ENCODE measurements at regions not wholly inside any gene's neighbourhood (a gene's known extent, or its start where the extent isn't known, plus 50 kb on each side); places are given as distances from the start of the nearest gene placed in this dataset.
A peak's percentile ranks its signal among the peaks of the same experiment; 100 is the strongest.

- no peaks in the 10 kb centered on the region for H3K9me3 Mint-ChIP-seq
- no peaks in the 10 kb centered on the region for H3K79me2 ChIP-seq (replicated peaks; ENCODE audit: insufficient read depth)
- no peak for TF ChIP-seq ZNF331 (CRISPR knock-in tag; IDR thresholded peaks at IDR 0.05; ENCODE audit: low read depth)
- TF ChIP-seq EZH2phosphoT487 (IDR thresholded peaks at IDR 0.05; ENCODE audit: unreplicated experiment): no peak
- no peak for TF ChIP-seq ETS1 (IDR thresholded peaks at IDR 0.05)
- no peak for TF ChIP-seq NANOG (IDR thresholded peaks at IDR 0.05; ENCODE audit: borderline replicate concordance)
- TF ChIP-seq JUNB (IDR thresholded peaks at IDR 0.05; ENCODE audit: unreplicated experiment): no peak
- no peak for TF ChIP-seq POLR2AphosphoS5 (IDR thresholded peaks at IDR 0.05; ENCODE audit: low read depth)
- TF ChIP-seq EZH2 (IDR thresholded peaks at IDR 0.05; ENCODE audit: low read depth, unreplicated experiment): no peak
- TF ChIP-seq CTCF (conservative IDR thresholded peaks at IDR 0.05; ENCODE audit: low read depth in 2 of 2): no peak
- TF ChIP-seq ZNF462 (CRISPR knock-in tag; IDR thresholded peaks at IDR 0.05): no peak
- TF ChIP-seq ZNF114 (CRISPR knock-in tag; IDR thresholded peaks at IDR 0.05): no peak
- TF ChIP-seq, protein P1, sequence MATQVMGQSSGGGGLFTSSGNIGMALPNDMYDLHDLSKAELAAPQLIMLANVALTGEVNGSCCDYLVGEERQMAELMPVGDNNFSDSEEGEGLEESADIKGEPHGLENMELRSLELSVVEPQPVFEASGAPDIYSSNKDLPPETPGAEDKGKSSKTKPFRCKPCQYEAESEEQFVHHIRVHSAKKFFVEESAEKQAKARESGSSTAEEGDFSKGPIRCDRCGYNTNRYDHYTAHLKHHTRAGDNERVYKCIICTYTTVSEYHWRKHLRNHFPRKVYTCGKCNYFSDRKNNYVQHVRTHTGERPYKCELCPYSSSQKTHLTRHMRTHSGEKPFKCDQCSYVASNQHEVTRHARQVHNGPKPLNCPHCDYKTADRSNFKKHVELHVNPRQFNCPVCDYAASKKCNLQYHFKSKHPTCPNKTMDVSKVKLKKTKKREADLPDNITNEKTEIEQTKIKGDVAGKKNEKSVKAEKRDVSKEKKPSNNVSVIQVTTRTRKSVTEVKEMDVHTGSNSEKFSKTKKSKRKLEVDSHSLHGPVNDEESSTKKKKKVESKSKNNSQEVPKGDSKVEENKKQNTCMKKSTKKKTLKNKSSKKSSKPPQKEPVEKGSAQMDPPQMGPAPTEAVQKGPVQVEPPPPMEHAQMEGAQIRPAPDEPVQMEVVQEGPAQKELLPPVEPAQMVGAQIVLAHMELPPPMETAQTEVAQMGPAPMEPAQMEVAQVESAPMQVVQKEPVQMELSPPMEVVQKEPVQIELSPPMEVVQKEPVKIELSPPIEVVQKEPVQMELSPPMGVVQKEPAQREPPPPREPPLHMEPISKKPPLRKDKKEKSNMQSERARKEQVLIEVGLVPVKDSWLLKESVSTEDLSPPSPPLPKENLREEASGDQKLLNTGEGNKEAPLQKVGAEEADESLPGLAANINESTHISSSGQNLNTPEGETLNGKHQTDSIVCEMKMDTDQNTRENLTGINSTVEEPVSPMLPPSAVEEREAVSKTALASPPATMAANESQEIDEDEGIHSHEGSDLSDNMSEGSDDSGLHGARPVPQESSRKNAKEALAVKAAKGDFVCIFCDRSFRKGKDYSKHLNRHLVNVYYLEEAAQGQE (IDR thresholded peaks at IDR 0.05; ENCODE audit: unreplicated experiment): no peak
- TF ChIP-seq STAT1 (IDR thresholded peaks at IDR 0.05; ENCODE audit: unreplicated experiment): no peak
- TF ChIP-seq CREB1 (CRISPR knock-in tag; IDR thresholded peaks at IDR 0.05; ENCODE audit: low read depth): no peak
- H3K36me3 ChIP-seq (ENCODE audit: insufficient read depth): no peaks in the 10 kb centered on the region
- H3K9me2 ChIP-seq (ENCODE audit: insufficient read depth): no peaks in the 10 kb centered on the region
- H4K20me1 ChIP-seq (replicated peaks; ENCODE audit: insufficient read depth): no peaks in the 10 kb centered on the region
- H3K27ac ChIP-seq (ENCODE audit: low read depth): no peak overlapping the region
- DNase-seq (ENCODE audit: low spot score): no peak
- peaks cover 7% of the 10 kb centered on the region for H3K4me1 Mint-ChIP-seq
- H3K4me3 Mint-ChIP-seq: no peak overlapping the region
- H3K27me3 ChIP-seq (ENCODE audit: insufficient read depth): no peaks in the 10 kb centered on the region
- no peak overlapping the region for H3K4me3 ChIP-seq
- no peaks in the 10 kb centered on the region for H3K4me1 ChIP-seq (ENCODE audit: insufficient read depth)
- no peaks in the 10 kb centered on the region for H3F3A ChIP-seq (replicated peaks; ENCODE audit: low read depth)
- H2AFZ ChIP-seq: peak overlapping the region; percentile 72; the same call in 1 of the 2 replicates
- H3K36me3 Mint-ChIP-seq (ENCODE audit: low read depth): peaks cover 3% of the 10 kb centered on the region; the same call in 1 of the 3 replicates
- H3K27me3 Mint-ChIP-seq (ENCODE audit: insufficient read depth, low read depth, poor library complexity): no peaks in the 10 kb centered on the region
- no peak overlapping the region for H3K4me2 ChIP-seq
- H3K27ac Mint-ChIP-seq: no peak overlapping the region
- no peak for ATAC-seq
These were observed 450.0 kb downstream of the FRK start for GRCh38 chr6:115610696-115611095.

Measured in GM23338 (cell line).